Spleen (tissue), 11 donors: ENCODE measurements at regions not wholly inside any gene's neighbourhood (a gene's known extent, or its start where the extent isn't known, plus 50 kb on each side); places are given as distances from the start of the nearest gene placed in this dataset.

Experiments
- DNase-seq: peaks from one replicate; pipeline ENCODE4 v3.0.0-alpha.2; 2020
- H3K27ac ChIP-seq, 8 donors: fragments of 200-600 bp; sonication (generic) in 7 of 8; 1 replicate in 4 of 8; 2 replicates in 4 of 8; pipeline versions ENCODE4 v1.5.0 to v1.8.0; 2016 to 2021; ENCODE audit warnings: inconsistent platforms in 4 of 8, mild to moderate bottlenecking in 4 of 8, moderate library complexity in 1 of 8
- H3K27me3 ChIP-seq, 7 donors: fragments of 200-600 bp; sonication (generic) in 6 of 7; replicated peaks in 1 of 7; 1 replicate in 4 of 7; 2 replicates in 3 of 7; pipeline versions ENCODE4 v1.5.0 to v1.8.0; 2016 to 2021; ENCODE audit warnings: inconsistent platforms in 3 of 7, mild to moderate bottlenecking in 1 of 7
- H3K36me3 ChIP-seq, 6 donors: fragments of 200-600 bp; sonication (generic) in 5 of 6; 1 replicate in 4 of 6; 2 replicates in 2 of 6; pipeline versions ENCODE4 v1.5.0 to v1.8.0; 2016 to 2021; ENCODE audit warnings: inconsistent platforms in 2 of 6
- H3K4me1 ChIP-seq, 6 donors: fragments of 200-600 bp; sonication (generic) in 5 of 6; 1 replicate in 3 of 6; 2 replicates in 3 of 6; pipeline versions ENCODE4 v1.5.0 to v1.8.0; 2016 to 2021; ENCODE audit warnings: inconsistent platforms in 3 of 6
- H3K4me3 ChIP-seq, 8 donors: fragments of 200-600 bp; sonication (generic) in 7 of 8; 1 replicate in 4 of 8; 2 replicates in 4 of 8; pipeline versions ENCODE4 v1.5.0 to v1.8.0; 2016 to 2021; ENCODE audit warnings: inconsistent platforms in 4 of 8, mild to moderate bottlenecking in 4 of 8, moderate library complexity in 2 of 8
- H3K9me3 ChIP-seq, 8 donors: fragments of 200-600 bp; sonication (generic) in 7 of 8; 1 replicate in 4 of 8; 2 replicates in 4 of 8; pipeline versions ENCODE4 v1.5.0 to v1.8.0; 2016 to 2021; ENCODE audit warnings: inconsistent platforms in 4 of 8
- POLR2A ChIP-seq, 3 donors: fragments of 450-650 bp; IDR thresholded peaks; one replicate each; pipeline ENCODE4 v1.5.1; 2017; ENCODE audit warnings: antibody characterized with exemption in 3 of 3, mild to moderate bottlenecking in 1 of 3
- POLR2AphosphoS5 ChIP-seq, 3 donors: sonication (generic); formaldehyde crosslinking; IDR thresholded peaks; one replicate each; pipeline ENCODE4 v1.5.1; 2017; ENCODE audit warnings: antibody characterized with exemption in 3 of 3
- WGBS, 5 donors: extraction: QIAGEN DNeasy Blood & Tissue Kit in 3 of 5; methylation state at CpG; one replicate each; pipeline versions ENCODE4 v1.1.5 to v1.1.7; 2013 to 2018; 5-methylcytosine and 5-hydroxymethylcytosine counted together
- intact Hi-C: fragments of 100-400 bp; cut with DNase I; formaldehyde crosslinking; loops from one replicate; pipeline ENCODE4 v1.15.0; 2023; ENCODE audit warnings: low total_unique reads
- TF ChIP-seq, protein P1 (sequence below), 11 experiments: fragments of 200-600 bp in 7 of 11; fragments of 450-650 bp in 4 of 11; sonication (generic) in 4 of 11; IDR thresholded peaks in 8 of 11; conservative IDR thresholded peaks in 3 of 11; 1 replicate in 7 of 11; 2 replicates in 4 of 11; pipeline versions ENCODE4 v1.4.0 to v1.8.0; 2016 to 2021; ENCODE audit warnings: antibody characterized with exemption in 11 of 11, inconsistent platforms in 4 of 11, mild to moderate bottlenecking in 1 of 11
- donor health status: healthy with polysubstance abuse.
- donor health status: DM: no; HTN: no; CAD: no; lungs with moderate emphysema.
- donor health status: DM: no; HTN: no; CAD: no.
- donor health status: Bipolar disorder and iron deficiency.
- donor health status: healthy.
- donor health status: DM: no; HTN: no; CAD: no.
- donor health status: DM: yes; HTN: yes; CAD: no.

- H3K36me3 ChIP-seq = no peaks in the 10 kb centered on the region
- intact Hi-C loops = no loop called here
- TF ChIP-seq POLR2AphosphoS5 (IDR thresholded peaks at IDR 0.05) = no peak
- TF ChIP-seq, protein P1, sequence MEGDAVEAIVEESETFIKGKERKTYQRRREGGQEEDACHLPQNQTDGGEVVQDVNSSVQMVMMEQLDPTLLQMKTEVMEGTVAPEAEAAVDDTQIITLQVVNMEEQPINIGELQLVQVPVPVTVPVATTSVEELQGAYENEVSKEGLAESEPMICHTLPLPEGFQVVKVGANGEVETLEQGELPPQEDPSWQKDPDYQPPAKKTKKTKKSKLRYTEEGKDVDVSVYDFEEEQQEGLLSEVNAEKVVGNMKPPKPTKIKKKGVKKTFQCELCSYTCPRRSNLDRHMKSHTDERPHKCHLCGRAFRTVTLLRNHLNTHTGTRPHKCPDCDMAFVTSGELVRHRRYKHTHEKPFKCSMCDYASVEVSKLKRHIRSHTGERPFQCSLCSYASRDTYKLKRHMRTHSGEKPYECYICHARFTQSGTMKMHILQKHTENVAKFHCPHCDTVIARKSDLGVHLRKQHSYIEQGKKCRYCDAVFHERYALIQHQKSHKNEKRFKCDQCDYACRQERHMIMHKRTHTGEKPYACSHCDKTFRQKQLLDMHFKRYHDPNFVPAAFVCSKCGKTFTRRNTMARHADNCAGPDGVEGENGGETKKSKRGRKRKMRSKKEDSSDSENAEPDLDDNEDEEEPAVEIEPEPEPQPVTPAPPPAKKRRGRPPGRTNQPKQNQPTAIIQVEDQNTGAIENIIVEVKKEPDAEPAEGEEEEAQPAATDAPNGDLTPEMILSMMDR (IDR thresholded peaks at IDR 0.05 in 8 of 11, conservative IDR thresholded peaks at IDR 0.05 in 3 of 11) = no peak
- no peak for TF ChIP-seq POLR2A (IDR thresholded peaks at IDR 0.05)
- H3K9me3 ChIP-seq = no peaks in the 10 kb centered on the region
- H3K4me3 ChIP-seq = no peak overlapping the region
- H3K4me1 ChIP-seq = no peaks in the 10 kb centered on the region
- DNase-seq = no peak
- H3K27ac ChIP-seq = no peak overlapping the region
- peaks cover 0 to 19% (median 0%) of the 10 kb centered on the region in 7 donors for H3K27me3 ChIP-seq
- 85 to 94% (median 86%) methylated on average over 3 of the region's 3 CpGs for WGBS, 5 donors
These were observed 78.2 kb downstream of the TMPRSS5 start for GRCh38 chr11:113627946-113628345.

- TF ChIP-seq POLR2A (IDR thresholded peaks at IDR 0.05) (no peak), POLR2AphosphoS5 (IDR thresholded peaks at IDR 0.05) (no peak)
- TF ChIP-seq, protein P1 (IDR thresholded peaks at IDR 0.05 in 8 of 11, conservative IDR thresholded peaks at IDR 0.05 in 3 of 11) = no peak
- Histone ChIP-seq H3K9me3 (no peaks in the 10 kb centered on the region), H3K27me3 (peaks cover 0 to 19% (median 0%) of the 10 kb centered on the region in 7 donors), H3K36me3 (no peaks in the 10 kb centered on the region), H3K4me1 (no peaks in the 10 kb centered on the region), H3K27ac (no peak overlapping the region), H3K4me3 (no peak overlapping the region)
- intact Hi-C loops = no loop called here
- no peak for DNase-seq
- WGBS, 5 donors = 78 to 97% (median 83%) methylated on average over 2 of the region's 2 CpGs
These were observed 78.8 kb downstream of the TMPRSS5 start for GRCh38 chr11:113627297-113627696.

DNA sequence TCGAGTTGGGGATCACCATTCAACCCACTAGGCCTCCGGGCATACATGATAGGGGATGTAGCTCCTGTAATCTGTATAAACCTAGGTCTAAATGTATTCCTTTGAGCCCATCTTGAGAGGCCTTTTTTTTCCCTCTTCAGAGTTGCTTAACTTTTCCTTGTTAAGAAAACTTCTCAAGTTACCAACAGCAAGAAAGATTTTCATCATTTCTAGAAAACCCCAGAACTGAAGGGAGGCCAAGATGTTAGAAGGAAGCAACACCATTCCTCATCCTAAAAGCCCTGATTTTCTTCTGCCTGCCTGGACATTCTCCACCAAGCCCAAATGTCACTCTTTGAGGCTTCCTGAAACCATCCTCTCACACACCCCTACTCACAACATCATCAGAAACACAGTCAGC lies 79.4 kb downstream of the TMPRSS5 start:
- H3K4me3 ChIP-seq = no peak overlapping the region
- H3K27ac ChIP-seq = no peak overlapping the region
- TF ChIP-seq, protein P1 (IDR thresholded peaks at IDR 0.05 in 8 of 11, conservative IDR thresholded peaks at IDR 0.05 in 3 of 11) = no peak
- TF ChIP-seq POLR2AphosphoS5 (IDR thresholded peaks at IDR 0.05) = no peak
- no peak for TF ChIP-seq POLR2A (IDR thresholded peaks at IDR 0.05)
- DNase-seq = no peak
- H3K36me3 ChIP-seq = no peaks in the 10 kb centered on the region
- H3K9me3 ChIP-seq = no peaks in the 10 kb centered on the region
- WGBS, 5 donors = 83 to 93% (median 86%) methylated on average over 2 of the region's 2 CpGs
- intact Hi-C loops = no loop called here
- H3K27me3 ChIP-seq = peaks cover 0 to 19% (median 0%) of the 10 kb centered on the region in 7 donors
- no peaks in the 10 kb centered on the region for H3K4me1 ChIP-seq

DNA sequence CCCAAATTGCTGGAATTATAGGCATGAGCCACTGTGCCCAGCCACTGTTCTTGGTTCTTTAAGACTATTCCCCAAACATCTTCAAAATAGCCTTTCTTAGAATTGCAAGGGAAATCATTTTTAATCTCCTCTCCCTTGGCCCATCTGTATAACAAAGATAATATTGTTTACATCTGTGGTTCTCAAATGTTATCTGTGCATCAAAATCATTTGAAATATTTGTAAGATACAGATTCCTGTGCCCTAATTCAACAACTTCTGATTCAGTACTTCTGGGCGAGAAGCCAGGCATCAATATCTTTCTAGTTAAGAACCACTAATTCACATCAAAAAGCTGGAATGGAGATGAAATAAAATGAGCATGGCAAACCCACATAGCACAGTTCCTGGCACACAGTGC lies 83.0 kb downstream of the TMPRSS5 start:
- H3K9me3 ChIP-seq = peaks cover 0 to 20% (median 13%) of the 10 kb centered on the region in 8 donors
- no peak for DNase-seq
- H3K4me1 ChIP-seq = no peaks in the 10 kb centered on the region
- 73 to 91% (median 77%) methylated on average over 1 of the region's 1 CpG for WGBS, 5 donors
- peaks cover 0 to 5% (median 0%) of the 10 kb centered on the region in 7 donors for H3K27me3 ChIP-seq
- no peak overlapping the region for H3K4me3 ChIP-seq
- TF ChIP-seq POLR2A (IDR thresholded peaks at IDR 0.05) = no peak
- TF ChIP-seq, protein P1 (IDR thresholded peaks at IDR 0.05 in 8 of 11, conservative IDR thresholded peaks at IDR 0.05 in 3 of 11) = no peak
- no peak for TF ChIP-seq POLR2AphosphoS5 (IDR thresholded peaks at IDR 0.05)
- intact Hi-C loops = no loop called here
- no peak overlapping the region for H3K27ac ChIP-seq
- no peaks in the 10 kb centered on the region for H3K36me3 ChIP-seq
